ENCODE measurements at regions not wholly inside any gene's neighbourhood (a gene's known extent, or its start where the extent isn't known, plus 50 kb on each side); places are given as distances from the start of the nearest gene placed in this dataset.
"Not testable (repeated sequence)": the region's sequence is repeated elsewhere in the genome, so short reads cannot be mapped to it uniquely, and the experiment has no call there.

GRCh38 chr10:45250694-45251075 is 64.7 kb downstream of the OR13A1 start:
- TF ChIP-seq ZNF146 (tag by site-specific recombination; IDR thresholded peaks at IDR 0.05); ZNF639 (tag by site-specific recombination; IDR thresholded peaks at IDR 0.05); ZBTB21 (tag by site-specific recombination; IDR thresholded peaks at IDR 0.05); GLI2 (tag by site-specific recombination; IDR thresholded peaks at IDR 0.05; ENCODE audit: borderline replicate concordance, low read depth); CTCF (tag by site-specific recombination; IDR thresholded peaks at IDR 0.05): not testable (repeated sequence)

Measured in HEK293 (cell line).